RWPE1 (cell line): ENCODE measurements at regions not wholly inside any gene's neighbourhood (a gene's known extent, or its start where the extent isn't known, plus 50 kb on each side); places are given as distances from the start of the nearest gene placed in this dataset.
"Not testable (repeated sequence)": the region's sequence is repeated elsewhere in the genome, so short reads cannot be mapped to it uniquely, and the experiment has no call there.

Source experiments
- CTCF ChIA-PET: fragments of 350-600 bp; sonication (Branson Sonifier 250); formaldehyde crosslinking; extraction: SDS; loops from one replicate; lab custom pipeline; 2021; lab: Yijun Ruan, JAX
- POLR2A ChIA-PET: fragments of 400-600 bp; formaldehyde crosslinking; extraction: SDS; loops from one replicate; lab custom pipeline; 2020; ENCODE audit warnings: antibody characterized with exemption; ENCODE audit not compliant: low non-redundant PET; lab: Yijun Ruan, JAX
- DNase-seq: peaks from one replicate; pipeline ENCODE4 v3.0.0; 2012; ENCODE audit warnings: low spot score
- H3K27ac ChIP-seq: fragments of 450-650 bp; 2 replicates; pipeline ENCODE4 v1.5.1; 2017
- TF ChIP-seq, protein P1 (sequence below): fragments of 450-650 bp; conservative IDR thresholded peaks from 2 replicates; pipeline ENCODE4 v1.5.1; 2017; ENCODE audit warnings: low read depth, mild to moderate bottlenecking

DNA sequence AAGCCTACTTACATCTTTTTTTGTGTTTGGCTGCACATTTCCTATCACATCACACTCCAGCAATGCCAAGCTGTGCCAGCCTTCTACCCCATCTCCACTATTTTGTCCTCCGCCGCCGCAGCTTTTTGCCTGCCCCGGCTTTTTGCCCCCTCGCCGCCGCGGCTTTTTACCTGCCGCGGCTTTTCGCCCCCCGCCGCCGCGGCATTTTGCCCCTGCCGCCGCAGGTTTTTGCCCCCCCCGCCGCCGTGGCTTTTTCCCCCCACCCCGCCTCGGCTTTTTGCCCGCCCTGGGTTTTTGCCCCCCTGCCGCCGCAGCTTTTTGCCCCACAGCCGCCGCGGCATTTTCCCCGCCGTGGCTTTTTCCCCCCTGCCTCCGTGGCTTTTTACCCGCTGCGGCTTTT, 506.0 kb downstream of the ZNF37A start:
- no peak overlapping the region for H3K27ac ChIP-seq
- ChIA-PET POLR2A (no interaction called here), CTCF (no interaction called here)
- TF ChIP-seq, protein P1, sequence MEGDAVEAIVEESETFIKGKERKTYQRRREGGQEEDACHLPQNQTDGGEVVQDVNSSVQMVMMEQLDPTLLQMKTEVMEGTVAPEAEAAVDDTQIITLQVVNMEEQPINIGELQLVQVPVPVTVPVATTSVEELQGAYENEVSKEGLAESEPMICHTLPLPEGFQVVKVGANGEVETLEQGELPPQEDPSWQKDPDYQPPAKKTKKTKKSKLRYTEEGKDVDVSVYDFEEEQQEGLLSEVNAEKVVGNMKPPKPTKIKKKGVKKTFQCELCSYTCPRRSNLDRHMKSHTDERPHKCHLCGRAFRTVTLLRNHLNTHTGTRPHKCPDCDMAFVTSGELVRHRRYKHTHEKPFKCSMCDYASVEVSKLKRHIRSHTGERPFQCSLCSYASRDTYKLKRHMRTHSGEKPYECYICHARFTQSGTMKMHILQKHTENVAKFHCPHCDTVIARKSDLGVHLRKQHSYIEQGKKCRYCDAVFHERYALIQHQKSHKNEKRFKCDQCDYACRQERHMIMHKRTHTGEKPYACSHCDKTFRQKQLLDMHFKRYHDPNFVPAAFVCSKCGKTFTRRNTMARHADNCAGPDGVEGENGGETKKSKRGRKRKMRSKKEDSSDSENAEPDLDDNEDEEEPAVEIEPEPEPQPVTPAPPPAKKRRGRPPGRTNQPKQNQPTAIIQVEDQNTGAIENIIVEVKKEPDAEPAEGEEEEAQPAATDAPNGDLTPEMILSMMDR = no peak
- no peak for DNase-seq

DNA sequence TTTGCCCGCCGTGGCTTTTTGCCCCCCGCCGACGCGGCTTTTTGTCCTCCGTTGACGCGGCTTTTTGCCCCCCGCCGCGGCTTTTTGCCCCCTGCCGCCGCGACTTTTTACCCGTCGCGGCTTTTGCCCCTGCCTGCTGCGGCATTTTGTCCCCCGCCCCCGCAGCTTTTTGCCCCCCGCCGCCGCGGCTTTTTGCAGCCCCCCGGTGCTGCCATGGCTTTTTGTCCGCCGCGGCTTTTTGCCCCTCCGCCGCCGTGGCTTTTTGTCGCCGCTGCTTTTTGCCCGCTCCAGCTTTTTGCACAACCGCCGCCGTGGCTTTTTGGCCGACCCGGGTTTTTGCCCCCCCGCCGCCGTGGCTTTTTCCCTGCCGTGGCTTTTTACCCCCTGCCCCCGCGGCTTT, 506.6 kb downstream of the ZNF37A start:
- ChIA-PET POLR2A (no interaction called here), CTCF (no interaction called here)
- TF ChIP-seq, protein P1 = no peak
- no peak for DNase-seq
- no peak overlapping the region for H3K27ac ChIP-seq

DNA sequence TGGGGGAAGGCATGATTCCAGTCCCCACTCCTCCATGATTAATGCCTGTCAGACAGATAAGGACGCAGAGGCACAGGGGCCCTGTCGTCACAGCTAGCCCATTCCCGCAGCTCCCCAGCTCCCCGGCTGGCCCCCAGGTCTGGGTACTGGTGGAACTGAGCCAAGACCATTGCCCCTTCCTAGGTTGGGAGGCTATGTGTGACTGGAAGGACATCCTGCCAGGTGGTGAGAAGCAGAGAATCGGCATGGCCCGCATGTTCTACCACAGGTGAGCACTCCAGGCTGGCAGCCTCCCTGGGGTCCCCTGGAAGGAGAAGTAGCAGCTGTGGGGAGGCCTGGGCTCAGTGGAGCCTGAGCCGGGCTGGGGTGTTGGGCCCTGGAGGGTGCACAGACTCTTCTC, 509.5 kb downstream of the ZNF37A start:
- CTCF ChIA-PET = interaction anchor here (0.6 kb wide), 1 partner anchor 696 kb away, joined by 3 read pairs; no protein-coding TSS in a partner anchor
- H3K27ac ChIP-seq, DNase-seq, POLR2A ChIA-PET: not testable (repeated sequence)

DNA sequence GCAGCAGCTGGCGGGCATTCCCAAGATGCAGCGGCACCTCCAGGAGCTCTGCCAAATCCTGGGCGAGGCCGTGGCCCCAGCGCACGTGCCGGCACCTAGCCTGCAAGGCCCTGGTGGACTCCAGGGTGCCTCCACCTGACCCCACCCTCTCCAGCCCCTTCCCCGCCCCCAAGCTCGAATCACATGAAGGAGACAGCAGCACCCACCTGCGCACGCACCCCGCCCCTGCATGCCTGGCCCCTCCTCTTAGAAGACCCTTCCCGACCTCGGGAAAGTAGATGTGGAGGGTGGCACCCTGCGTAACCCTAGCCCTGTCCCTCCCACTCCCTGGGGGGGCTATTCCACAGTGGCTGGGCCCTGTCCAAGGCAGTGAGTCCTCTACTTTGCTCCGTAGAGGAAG, 510.3 kb downstream of the ZNF37A start:
- DNase-seq, POLR2A ChIA-PET, H3K27ac ChIP-seq: not testable (repeated sequence)
- CTCF ChIA-PET = interaction anchor here (0.6 kb wide), 1 partner anchor 696 kb away, joined by 3 read pairs; no protein-coding TSS in a partner anchor

DNA sequence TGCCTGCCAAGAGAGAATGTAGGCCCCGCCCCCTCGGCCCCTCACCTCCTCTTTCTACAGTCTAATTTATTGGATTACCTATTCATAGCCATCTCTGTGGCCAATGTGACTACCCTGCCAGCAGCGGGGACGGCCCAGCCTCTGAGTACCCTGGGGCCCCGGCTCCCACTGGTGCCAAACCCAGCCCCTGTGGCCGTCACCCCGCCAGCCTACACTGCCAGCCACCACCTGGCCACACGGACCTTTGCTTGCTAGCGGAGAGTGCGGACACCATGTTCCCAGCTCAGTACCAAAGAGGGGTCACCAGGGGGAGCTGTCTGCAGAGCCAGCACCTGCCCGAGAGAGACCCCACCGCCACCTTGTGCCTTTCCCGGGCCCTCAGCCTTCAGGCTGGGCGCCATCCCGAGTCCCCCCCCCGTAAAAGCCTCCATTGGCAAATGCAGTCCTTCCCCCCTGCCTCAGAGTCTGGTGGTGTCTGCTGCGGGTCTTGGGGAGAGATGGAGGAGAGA, 511.1 kb downstream of the ZNF37A start:
- ChIA-PET CTCF (no interaction called here), POLR2A (no interaction called here)
- DNase-seq = no peak
- TF ChIP-seq, protein P1 = no peak
- no peak overlapping the region for H3K27ac ChIP-seq

DNA sequence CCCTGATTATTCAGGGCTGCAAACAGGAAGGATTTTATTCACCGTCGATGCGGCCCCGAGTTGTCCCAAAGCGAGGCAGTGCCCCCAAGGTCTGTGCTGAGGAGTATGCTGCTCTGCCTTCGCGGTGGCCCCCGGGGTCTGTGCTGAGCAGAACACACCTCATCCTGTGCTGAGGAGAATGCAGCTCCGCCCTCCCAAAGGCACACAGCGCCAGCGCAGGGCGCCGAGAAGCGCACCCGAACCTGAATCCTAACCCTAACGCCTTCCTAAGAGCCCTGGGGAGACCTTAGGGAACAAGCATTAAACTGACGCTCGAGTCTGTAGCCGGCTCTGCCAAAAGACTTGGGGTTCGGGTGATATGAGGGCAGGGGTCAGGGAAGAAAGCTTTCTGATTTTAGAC, 521.5 kb downstream of the ZNF37A start:
- POLR2A ChIA-PET, H3K27ac ChIP-seq, CTCF ChIA-PET, DNase-seq: not testable (repeated sequence)

DNA sequence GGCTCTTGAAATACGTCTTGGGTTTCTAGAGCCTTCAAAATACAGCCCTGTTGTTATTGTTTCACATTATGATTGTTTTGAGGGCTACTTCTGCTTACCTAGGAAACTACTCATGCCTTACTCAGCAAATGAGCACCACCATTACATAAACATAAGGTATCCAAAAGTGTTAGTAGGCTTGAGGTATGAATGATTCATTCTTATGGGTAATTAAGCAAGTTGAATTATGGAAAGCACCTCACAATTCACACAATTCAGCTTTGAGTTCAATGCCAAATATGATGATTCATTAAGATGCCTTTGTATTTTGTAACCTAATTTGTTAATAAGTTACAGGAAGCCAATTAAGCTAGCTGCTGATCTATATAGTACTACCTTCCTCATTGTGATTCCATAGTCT, 525.7 kb downstream of the ZNF37A start:
- H3K27ac ChIP-seq, DNase-seq, POLR2A ChIA-PET: not testable (repeated sequence)
- CTCF ChIA-PET = interaction anchor here (0.7 kb wide), 1 partner anchor 531 kb away, joined by 5 read pairs; no protein-coding TSS in a partner anchor

DNA sequence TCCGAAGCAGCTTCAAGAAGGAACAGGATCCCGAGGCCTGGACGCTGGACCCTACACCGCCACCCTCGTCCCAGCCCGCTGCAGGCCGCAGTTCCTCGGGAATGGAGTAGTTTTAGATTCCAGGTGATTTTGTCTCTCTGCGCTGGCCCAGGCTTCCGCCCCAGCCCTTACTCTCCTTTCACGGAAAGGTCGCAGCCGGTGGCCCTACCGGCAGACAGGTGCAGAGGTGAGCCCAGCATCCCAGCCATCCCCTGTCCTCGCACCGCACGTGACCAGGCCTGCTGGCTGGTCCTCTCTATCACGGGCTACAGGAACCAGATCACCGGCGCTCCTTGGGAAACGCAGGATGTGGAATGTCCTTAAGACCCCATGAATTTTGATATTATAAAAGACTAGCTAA, 541.5 kb downstream of the ZNF37A start:
- H3K27ac ChIP-seq, CTCF ChIA-PET, POLR2A ChIA-PET, DNase-seq: not testable (repeated sequence)
